ENCODE measurements at regions not wholly inside any gene's neighbourhood (a gene's known extent, or its start where the extent isn't known, plus 50 kb on each side); places are given as distances from the start of the nearest gene placed in this dataset.

DNA sequence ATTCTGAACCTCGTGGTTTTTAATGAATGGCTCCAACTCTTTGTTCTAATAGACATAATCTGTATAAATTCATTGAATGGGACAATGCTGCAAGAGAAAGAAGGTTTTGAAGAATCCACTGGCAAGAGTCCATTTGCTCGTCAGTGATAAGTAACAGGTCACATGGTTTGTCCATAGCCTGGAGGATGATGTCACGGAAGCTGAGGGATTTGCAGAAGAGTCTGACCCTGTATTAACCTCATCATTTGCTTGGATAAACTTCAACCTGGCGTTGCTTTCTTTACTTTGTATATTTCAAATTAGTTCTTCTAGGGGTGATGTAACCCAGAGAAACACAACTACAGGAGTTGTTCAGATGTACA is 197.4 kb downstream of the GAS1 start:
- H4K20me1 ChIP-seq (ENCODE audit: insufficient read depth, low read length), result no peaks in the 10 kb centered on the region
- no peak overlapping the region for H3K4me2 ChIP-seq (ENCODE audit: low read depth, low read length)
- no peak overlapping the region for H3K9ac ChIP-seq (ENCODE audit: insufficient read depth, low read depth, low read length)
- no peaks in the 10 kb centered on the region for H3K9me3 ChIP-seq (ENCODE audit: low read length)
- no peaks in the 10 kb centered on the region for H3K36me3 ChIP-seq (replicated peaks in 1 of 2; ENCODE audit: control insufficient read depth in 1 of 2, insufficient read depth in 2 of 2, low read length in 2 of 2)
- in situ Hi-C loops (cut with HindIII; ENCODE audit: extremely low pct_ligation_motif_present, low pct_unique_long_range_greater_than_20kb) (no loop called here), intact Hi-C loops (cut with micrococcal nuclease; ENCODE audit: unreplicated experiment) (no loop called here)
- FAIRE-seq (no peak), ATAC-seq (no peak), DNase-seq (ENCODE audit: low spot score) (no peak)
- no peaks in the 10 kb centered on the region for H3K4me1 ChIP-seq (ENCODE audit: insufficient read depth, low read length)
- H2AFZ ChIP-seq (ENCODE audit: low read length), result no peak overlapping the region
- H3K4me3 ChIP-seq (replicated peaks in 1 of 3; ENCODE audit: insufficient read depth in 1 of 3, low read depth in 2 of 3, low read length in 3 of 3), result no peak overlapping the region
- 0% methylated on average over 4 of the region's 4 CpGs for WGBS (ENCODE audit: low lambda C conversion rate)
- no TSS peak for BruUV-seq (replicated peaks)
- H3K27ac ChIP-seq (ENCODE audit: extremely low read length, insufficient read depth, low read length), result no peak overlapping the region
- peaks cover 2 to 6% of the 10 kb centered on the region in 2 experiments; a peak in 1 of 5 replicates for H3K27me3 ChIP-seq (ENCODE audit: control insufficient read depth in 1 of 2, insufficient read depth in 2 of 2, low read length in 2 of 2)
- ChIA-PET CTCF (ENCODE audit: low intra/inter-chr PET ratio, low total read pairs) (no interaction called here), POLR2A (no interaction called here)
- TF ChIP-seq SPEN (CRISPR knock-in tag; IDR thresholded peaks at IDR 0.05; ENCODE audit: low read depth), result no peak
- TF ChIP-seq RARG (CRISPR knock-in tag; IDR thresholded peaks at IDR 0.05; ENCODE audit: low read depth), result no peak
- TF ChIP-seq ZFAT (CRISPR knock-in tag; conservative IDR thresholded peaks at IDR 0.05), result no peak
- TF ChIP-seq PLSCR1 (CRISPR knock-in tag; IDR thresholded peaks at IDR 0.05; ENCODE audit: borderline replicate concordance), result no peak
- TF ChIP-seq ZNF547 (CRISPR knock-in tag; IDR thresholded peaks at IDR 0.05), result no peak
- no peak for TF ChIP-seq POGZ (CRISPR knock-in tag; IDR thresholded peaks at IDR 0.05)
- no peak for TF ChIP-seq ZNF550 (CRISPR knock-in tag; IDR thresholded peaks at IDR 0.05; ENCODE audit: borderline replicate concordance)
- TF ChIP-seq, protein P1, sequence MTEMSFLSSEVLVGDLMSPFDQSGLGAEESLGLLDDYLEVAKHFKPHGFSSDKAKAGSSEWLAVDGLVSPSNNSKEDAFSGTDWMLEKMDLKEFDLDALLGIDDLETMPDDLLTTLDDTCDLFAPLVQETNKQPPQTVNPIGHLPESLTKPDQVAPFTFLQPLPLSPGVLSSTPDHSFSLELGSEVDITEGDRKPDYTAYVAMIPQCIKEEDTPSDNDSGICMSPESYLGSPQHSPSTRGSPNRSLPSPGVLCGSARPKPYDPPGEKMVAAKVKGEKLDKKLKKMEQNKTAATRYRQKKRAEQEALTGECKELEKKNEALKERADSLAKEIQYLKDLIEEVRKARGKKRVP (CRISPR knock-in tag; IDR thresholded peaks at IDR 0.05), result no peak
- no peak for TF ChIP-seq TBP (CRISPR knock-in tag; IDR thresholded peaks at IDR 0.05)
- TF ChIP-seq CBX1 (IDR thresholded peaks at IDR 0.05; ENCODE audit: low read depth), result no peak
- TF ChIP-seq, protein P2, sequence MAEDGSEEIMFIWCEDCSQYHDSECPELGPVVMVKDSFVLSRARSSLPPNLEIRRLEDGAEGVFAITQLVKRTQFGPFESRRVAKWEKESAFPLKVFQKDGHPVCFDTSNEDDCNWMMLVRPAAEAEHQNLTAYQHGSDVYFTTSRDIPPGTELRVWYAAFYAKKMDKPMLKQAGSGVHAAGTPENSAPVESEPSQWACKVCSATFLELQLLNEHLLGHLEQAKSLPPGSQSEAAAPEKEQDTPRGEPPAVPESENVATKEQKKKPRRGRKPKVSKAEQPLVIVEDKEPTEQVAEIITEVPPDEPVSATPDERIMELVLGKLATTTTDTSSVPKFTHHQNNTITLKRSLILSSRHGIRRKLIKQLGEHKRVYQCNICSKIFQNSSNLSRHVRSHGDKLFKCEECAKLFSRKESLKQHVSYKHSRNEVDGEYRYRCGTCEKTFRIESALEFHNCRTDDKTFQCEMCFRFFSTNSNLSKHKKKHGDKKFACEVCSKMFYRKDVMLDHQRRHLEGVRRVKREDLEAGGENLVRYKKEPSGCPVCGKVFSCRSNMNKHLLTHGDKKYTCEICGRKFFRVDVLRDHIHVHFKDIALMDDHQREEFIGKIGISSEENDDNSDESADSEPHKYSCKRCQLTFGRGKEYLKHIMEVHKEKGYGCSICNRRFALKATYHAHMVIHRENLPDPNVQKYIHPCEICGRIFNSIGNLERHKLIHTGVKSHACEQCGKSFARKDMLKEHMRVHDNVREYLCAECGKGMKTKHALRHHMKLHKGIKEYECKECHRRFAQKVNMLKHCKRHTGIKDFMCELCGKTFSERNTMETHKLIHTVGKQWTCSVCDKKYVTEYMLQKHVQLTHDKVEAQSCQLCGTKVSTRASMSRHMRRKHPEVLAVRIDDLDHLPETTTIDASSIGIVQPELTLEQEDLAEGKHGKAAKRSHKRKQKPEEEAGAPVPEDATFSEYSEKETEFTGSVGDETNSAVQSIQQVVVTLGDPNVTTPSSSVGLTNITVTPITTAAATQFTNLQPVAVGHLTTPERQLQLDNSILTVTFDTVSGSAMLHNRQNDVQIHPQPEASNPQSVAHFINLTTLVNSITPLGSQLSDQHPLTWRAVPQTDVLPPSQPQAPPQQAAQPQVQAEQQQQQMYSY (CRISPR knock-in tag; IDR thresholded peaks at IDR 0.05), result no peak
- TF ChIP-seq RORA (CRISPR knock-in tag; IDR thresholded peaks at IDR 0.05), result no peak
- TF ChIP-seq ZNF331 (CRISPR knock-in tag; IDR thresholded peaks at IDR 0.05), result no peak
- TF ChIP-seq ZNF501 (CRISPR knock-in tag; IDR thresholded peaks at IDR 0.05), result no peak
- TF ChIP-seq YEATS4 (CRISPR knock-in tag; IDR thresholded peaks at IDR 0.05; ENCODE audit: borderline replicate concordance), result no peak
- no peak for TF ChIP-seq MYC (CRISPR knock-in tag; IDR thresholded peaks at IDR 0.05; ENCODE audit: borderline replicate concordance)
- TF ChIP-seq ZBTB44 (CRISPR knock-in tag; IDR thresholded peaks at IDR 0.05), result no peak
- TF ChIP-seq MED8 (CRISPR knock-in tag; IDR thresholded peaks at IDR 0.05; ENCODE audit: insufficient replicate concordance), result no peak
- H3K79me2 ChIP-seq (ENCODE audit: insufficient read depth, low read length), result no peaks in the 10 kb centered on the region

All from HepG2 (cell line).